Mammary epithelial cell (primary cell): ENCODE measurements at regions not wholly inside any gene's neighbourhood (a gene's known extent, or its start where the extent isn't known, plus 50 kb on each side); places are given as distances from the start of the nearest gene placed in this dataset.
"Not testable (repeated sequence)": the region's sequence is repeated elsewhere in the genome, so short reads cannot be mapped to it uniquely, and the experiment has no call there.

Experiments
- EZH2 ChIP-seq: IDR thresholded peaks from 2 replicates; pipeline ENCODE4 v1.6.1; 2012; ENCODE audit warnings: low read length, inconsistent platforms, borderline replicate concordance
- TF ChIP-seq, protein P1 (sequence below), 2 donors: IDR thresholded peaks in 1 of 2; conservative IDR thresholded peaks in 1 of 2; 2 replicates each; pipeline ENCODE4 v1.5.1; 2011 to 2012; ENCODE audit warnings: inconsistent platforms in 2 of 2, low read length in 2 of 2, mild to moderate bottlenecking in 2 of 2, control low read depth in 1 of 2, low read depth in 1 of 2; ENCODE audit not compliant: insufficient read depth in 1 of 2; ENCODE audit errors: extremely low read depth in 1 of 2

DNA sequence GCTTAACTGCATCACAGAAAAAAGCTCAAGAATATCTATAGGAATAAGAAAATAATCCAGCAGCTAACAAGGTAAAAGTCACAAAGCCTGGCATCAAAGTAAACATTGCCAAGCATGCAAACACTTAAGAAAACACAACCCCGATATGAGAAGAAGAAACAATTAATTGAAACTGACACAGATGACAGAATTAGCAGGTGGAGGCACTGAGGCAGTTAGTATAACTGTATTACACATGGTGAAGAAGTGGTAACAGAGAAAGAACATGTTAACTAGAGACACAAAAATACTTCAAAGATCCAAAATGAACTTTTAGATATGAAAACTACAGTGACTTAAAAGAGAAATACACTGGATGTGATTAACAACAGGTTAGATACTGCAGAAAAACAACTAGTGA lies 69.4 kb upstream of the PMPCB start:
- not testable (repeated sequence) for TF ChIP-seq EZH2
- TF ChIP-seq, protein P1, sequence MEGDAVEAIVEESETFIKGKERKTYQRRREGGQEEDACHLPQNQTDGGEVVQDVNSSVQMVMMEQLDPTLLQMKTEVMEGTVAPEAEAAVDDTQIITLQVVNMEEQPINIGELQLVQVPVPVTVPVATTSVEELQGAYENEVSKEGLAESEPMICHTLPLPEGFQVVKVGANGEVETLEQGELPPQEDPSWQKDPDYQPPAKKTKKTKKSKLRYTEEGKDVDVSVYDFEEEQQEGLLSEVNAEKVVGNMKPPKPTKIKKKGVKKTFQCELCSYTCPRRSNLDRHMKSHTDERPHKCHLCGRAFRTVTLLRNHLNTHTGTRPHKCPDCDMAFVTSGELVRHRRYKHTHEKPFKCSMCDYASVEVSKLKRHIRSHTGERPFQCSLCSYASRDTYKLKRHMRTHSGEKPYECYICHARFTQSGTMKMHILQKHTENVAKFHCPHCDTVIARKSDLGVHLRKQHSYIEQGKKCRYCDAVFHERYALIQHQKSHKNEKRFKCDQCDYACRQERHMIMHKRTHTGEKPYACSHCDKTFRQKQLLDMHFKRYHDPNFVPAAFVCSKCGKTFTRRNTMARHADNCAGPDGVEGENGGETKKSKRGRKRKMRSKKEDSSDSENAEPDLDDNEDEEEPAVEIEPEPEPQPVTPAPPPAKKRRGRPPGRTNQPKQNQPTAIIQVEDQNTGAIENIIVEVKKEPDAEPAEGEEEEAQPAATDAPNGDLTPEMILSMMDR (conservative IDR thresholded peaks at IDR 0.05 in 1 of 2, IDR thresholded peaks at IDR 0.05 in 1 of 2; ENCODE audit: extremely low read depth in 1 of 2, insufficient read depth in 1 of 2, low read depth in 1 of 2, low read length in 2 of 2), result not testable (repeated sequence)
